ENCODE measurements at regions not wholly inside any gene's neighbourhood (a gene's known extent, or its start where the extent isn't known, plus 50 kb on each side); places are given as distances from the start of the nearest gene placed in this dataset.

DNA sequence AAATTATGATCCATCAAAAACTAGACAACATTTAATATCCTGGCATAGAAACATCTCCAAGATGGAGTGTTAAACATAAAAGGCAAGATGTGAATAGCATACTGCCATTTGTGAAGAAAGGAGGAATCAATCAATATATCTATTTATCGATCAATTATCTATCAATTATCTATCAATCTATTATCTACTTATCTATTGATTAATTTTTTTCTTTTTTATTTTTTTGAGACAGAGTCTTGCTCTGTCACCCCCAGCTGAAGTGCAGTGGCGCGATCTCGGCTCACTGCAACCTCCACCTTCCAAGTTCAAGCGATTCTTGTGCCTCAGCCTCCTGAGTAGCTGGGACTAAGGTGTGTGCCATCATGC lies 117.0 kb upstream of the RFLNA start:
- no CpG with 5 or more reads among the region's 5 CpGs for WGBS (ENCODE audit: insufficient coverage)
- Mint-ChIP-seq H3K27ac (no peak overlapping the region), H3K9me3 (no peaks in the 10 kb centered on the region), H3K27me3 (peaks cover 10 to 23% of the 10 kb centered on the region in 2 donors), H3K4me1 (no peaks in the 10 kb centered on the region), H3K4me3 (no peak overlapping the region), H3K36me3 (no peaks in the 10 kb centered on the region)
- H3K27ac ChIP-seq (ENCODE audit: low read length), result no peak overlapping the region
- H3K36me3 ChIP-seq (ENCODE audit: control insufficient read depth in 2 of 2, extremely low read depth in 1 of 2, insufficient read depth in 1 of 2, low read length in 1 of 2), result no peaks in the 10 kb centered on the region
- H3K4me3 ChIP-seq (ENCODE audit: control insufficient read depth in 1 of 2, extremely low read depth in 1 of 2, low read length in 1 of 2), result no peak overlapping the region
- H3K27me3 ChIP-seq (replicated peaks in 1 of 2; ENCODE audit: control insufficient read depth in 2 of 2, extremely low read depth in 1 of 2, insufficient read depth in 2 of 2, low read length in 1 of 2), result peaks cover 0 to 12% of the 10 kb centered on the region in 2 experiments
- no peaks in the 10 kb centered on the region for H3K4me1 ChIP-seq (ENCODE audit: control insufficient read depth in 1 of 2, extremely low read depth in 1 of 2, insufficient read depth in 2 of 2, low read length in 2 of 2)
- ChIA-PET CTCF (no interaction called here), POLR2A (no interaction called here)
- H3K9me3 ChIP-seq, result no peaks in the 10 kb centered on the region
- DNase-seq (no peak), ATAC-seq (replicated peaks in 1 of 4) (no peak)

DNA sequence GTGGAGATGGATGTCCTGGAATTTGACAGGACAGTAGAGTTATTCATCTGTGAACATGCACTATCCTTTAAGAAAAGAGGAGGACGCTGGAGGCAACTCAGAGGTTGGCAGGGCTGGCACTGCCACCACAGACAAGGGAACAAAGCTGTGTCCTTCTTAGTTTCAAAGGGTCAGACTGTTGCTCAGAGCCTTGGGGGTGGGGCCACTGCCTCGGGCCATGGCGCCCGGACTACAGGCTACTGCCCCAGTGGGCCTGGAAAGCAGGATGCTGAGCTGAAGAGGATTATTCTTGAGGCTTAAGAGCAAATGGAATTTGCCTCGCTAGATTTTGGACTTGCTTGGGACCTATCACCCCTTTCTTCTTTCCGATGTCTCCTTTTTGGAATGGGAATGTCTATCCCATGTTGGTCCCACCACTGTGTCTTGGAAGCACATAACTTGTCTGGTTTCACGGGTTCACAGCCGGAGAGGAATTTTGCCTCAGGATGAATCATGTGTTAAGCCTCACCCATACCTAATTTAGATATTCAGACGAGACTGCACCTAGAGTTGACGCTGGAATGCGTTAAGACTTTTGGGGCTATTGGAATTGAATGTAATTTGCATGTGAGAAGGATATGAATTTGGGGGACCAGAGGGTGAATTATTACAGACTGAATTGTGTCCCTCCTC lies 114.8 kb upstream of the RFLNA start:
- ChIA-PET CTCF (no interaction called here), POLR2A (no interaction called here)
- Histone ChIP-seq H3K36me3 (ENCODE audit: control insufficient read depth in 2 of 2, extremely low read depth in 1 of 2, insufficient read depth in 1 of 2, low read length in 1 of 2) (no peaks in the 10 kb centered on the region), H3K9me3 (no peaks in the 10 kb centered on the region), H3K4me1 (ENCODE audit: control insufficient read depth in 1 of 2, extremely low read depth in 1 of 2, insufficient read depth in 2 of 2, low read length in 2 of 2) (no peaks in the 10 kb centered on the region), H3K4me3 (ENCODE audit: control insufficient read depth in 1 of 2, extremely low read depth in 1 of 2, low read length in 1 of 2) (no peak overlapping the region), H3K27me3 (replicated peaks in 1 of 2; ENCODE audit: control insufficient read depth in 2 of 2, extremely low read depth in 1 of 2, insufficient read depth in 2 of 2, low read length in 1 of 2) (peaks cover 0 to 4% of the 10 kb centered on the region in 2 experiments), H3K27ac (ENCODE audit: low read length) (no peak overlapping the region)
- peaks cover 6 to 18% of the 10 kb centered on the region in 2 donors for H3K27me3 Mint-ChIP-seq
- 89% methylated on average over 6 of the region's 11 CpGs for WGBS (ENCODE audit: insufficient coverage)
- no peaks in the 10 kb centered on the region for H3K36me3 Mint-ChIP-seq
- H3K4me1 Mint-ChIP-seq, result no peaks in the 10 kb centered on the region
- DNase-seq, result no peak
- no peak for ATAC-seq (replicated peaks in 1 of 4)
- H3K9me3 Mint-ChIP-seq, result no peaks in the 10 kb centered on the region
- no peak overlapping the region for H3K27ac Mint-ChIP-seq
- H3K4me3 Mint-ChIP-seq, result no peak overlapping the region

DNA sequence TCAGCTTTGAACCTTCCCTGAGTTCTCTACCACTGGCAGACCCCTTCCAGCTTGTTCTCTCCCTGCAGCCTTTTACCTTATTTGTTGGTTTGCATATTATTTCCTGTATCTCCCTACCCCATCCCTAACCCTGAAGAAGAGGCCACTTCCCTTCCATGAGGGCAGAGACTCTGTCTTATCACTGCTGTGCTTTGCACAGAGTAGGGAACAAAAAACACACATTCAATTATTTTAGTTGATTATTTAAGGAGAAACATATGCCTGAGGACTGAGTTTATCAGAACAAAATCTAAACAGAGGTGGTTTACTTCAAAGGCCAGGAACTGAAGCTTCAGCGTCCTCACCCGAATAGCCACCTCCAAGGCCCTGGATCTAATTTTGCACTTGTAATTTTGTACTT lies 111.7 kb upstream of the RFLNA start:
- Histone ChIP-seq H3K27me3 (replicated peaks in 1 of 2; ENCODE audit: control insufficient read depth in 2 of 2, extremely low read depth in 1 of 2, insufficient read depth in 2 of 2, low read length in 1 of 2) (peaks cover 0 to 3% of the 10 kb centered on the region in 2 experiments), H3K4me3 (ENCODE audit: control insufficient read depth in 1 of 2, extremely low read depth in 1 of 2, low read length in 1 of 2) (no peak overlapping the region), H3K9me3 (no peaks in the 10 kb centered on the region), H3K36me3 (ENCODE audit: control insufficient read depth in 2 of 2, extremely low read depth in 1 of 2, insufficient read depth in 1 of 2, low read length in 1 of 2) (no peaks in the 10 kb centered on the region), H3K27ac (ENCODE audit: low read length) (no peak overlapping the region), H3K4me1 (ENCODE audit: control insufficient read depth in 1 of 2, extremely low read depth in 1 of 2, insufficient read depth in 2 of 2, low read length in 2 of 2) (no peaks in the 10 kb centered on the region)
- H3K4me1 Mint-ChIP-seq, result no peaks in the 10 kb centered on the region
- ChIA-PET CTCF (no interaction called here), POLR2A (no interaction called here)
- DNase-seq, result no peak
- no peak overlapping the region for H3K27ac Mint-ChIP-seq
- ATAC-seq (replicated peaks in 1 of 4), result no peak
- H3K4me3 Mint-ChIP-seq, result no peak overlapping the region
- no CpG with 5 or more reads among the region's 2 CpGs for WGBS (ENCODE audit: insufficient coverage)
- no peaks in the 10 kb centered on the region for H3K36me3 Mint-ChIP-seq
- H3K27me3 Mint-ChIP-seq, result peaks cover 4 to 5% of the 10 kb centered on the region in 2 donors
- no peaks in the 10 kb centered on the region for H3K9me3 Mint-ChIP-seq

DNA sequence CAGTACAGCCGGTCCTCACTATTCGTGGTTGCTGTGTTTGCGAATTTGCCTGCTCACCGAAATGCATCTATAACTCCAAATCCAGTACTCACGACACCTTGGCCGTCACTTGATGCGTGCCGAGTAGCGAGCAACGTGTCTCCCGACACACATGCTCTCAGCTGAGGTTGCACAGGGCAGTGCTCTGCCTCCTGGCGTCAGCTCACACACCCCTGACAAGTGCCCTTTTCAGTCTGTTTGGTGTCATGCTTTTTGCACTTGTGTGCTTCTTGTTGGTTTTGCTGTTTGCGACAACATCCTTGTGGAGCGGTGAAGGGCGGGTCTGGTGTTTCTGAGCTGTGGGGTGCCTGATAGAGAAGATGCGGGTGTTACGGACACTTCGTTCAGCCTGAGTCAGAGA lies 110.4 kb upstream of the RFLNA start:
- WGBS (ENCODE audit: insufficient coverage), result 95% methylated on average over 11 of the region's 18 CpGs
- Mint-ChIP-seq H3K27ac (no peak overlapping the region), H3K27me3 (peaks cover 0 to 3% of the 10 kb centered on the region in 2 donors), H3K9me3 (no peaks in the 10 kb centered on the region), H3K36me3 (no peaks in the 10 kb centered on the region), H3K4me1 (no peaks in the 10 kb centered on the region), H3K4me3 (no peak overlapping the region)
- ChIA-PET CTCF (no interaction called here), POLR2A (no interaction called here)
- Histone ChIP-seq H3K9me3 (no peaks in the 10 kb centered on the region), H3K4me3 (ENCODE audit: control insufficient read depth in 1 of 2, extremely low read depth in 1 of 2, low read length in 1 of 2) (no peak overlapping the region), H3K4me1 (ENCODE audit: control insufficient read depth in 1 of 2, extremely low read depth in 1 of 2, insufficient read depth in 2 of 2, low read length in 2 of 2) (no peaks in the 10 kb centered on the region), H3K36me3 (ENCODE audit: control insufficient read depth in 2 of 2, extremely low read depth in 1 of 2, insufficient read depth in 1 of 2, low read length in 1 of 2) (no peaks in the 10 kb centered on the region), H3K27ac (ENCODE audit: low read length) (no peak overlapping the region), H3K27me3 (replicated peaks in 1 of 2; ENCODE audit: control insufficient read depth in 2 of 2, extremely low read depth in 1 of 2, insufficient read depth in 2 of 2, low read length in 1 of 2) (peaks cover 0 to 7% of the 10 kb centered on the region in 2 experiments)
- DNase-seq (no peak), ATAC-seq (replicated peaks in 1 of 4) (no peak)

DNA sequence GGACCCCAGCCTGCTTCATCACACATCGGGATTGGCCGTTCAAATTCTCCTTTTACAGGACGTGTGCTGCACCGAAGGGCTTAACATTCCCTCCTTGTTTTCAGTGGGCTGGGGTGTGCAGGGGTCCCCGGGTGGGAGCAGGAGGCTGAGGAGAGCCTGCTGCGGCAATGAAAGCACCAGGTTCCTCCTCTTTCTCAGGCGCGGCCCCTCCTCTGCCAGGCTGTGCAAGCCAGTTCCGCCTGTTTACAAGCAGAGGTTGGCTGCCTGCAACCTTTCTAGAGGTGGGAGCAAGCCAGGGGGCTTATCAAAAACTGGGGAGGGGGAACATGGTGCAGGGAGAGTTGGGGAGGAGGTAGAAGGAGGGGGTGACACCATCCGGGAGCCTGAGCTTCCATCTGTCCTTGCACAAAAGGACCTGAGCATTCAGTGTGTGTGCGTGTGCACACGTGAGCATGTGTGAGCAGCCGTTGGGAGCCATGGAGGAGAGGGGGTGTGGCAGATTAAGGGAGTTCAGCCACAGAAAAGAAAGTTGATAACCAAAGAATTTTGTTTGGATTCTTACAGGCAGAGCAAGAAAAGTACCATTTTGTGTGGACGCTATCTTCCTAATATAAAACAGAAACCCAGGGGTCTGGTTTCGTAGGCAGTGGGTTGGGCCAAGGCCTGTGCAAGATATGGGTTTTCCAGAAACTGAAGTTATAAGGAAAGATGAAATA lies 108.8 kb upstream of the RFLNA start:
- H3K4me1 ChIP-seq (ENCODE audit: control insufficient read depth in 1 of 2, extremely low read depth in 1 of 2, insufficient read depth in 2 of 2, low read length in 2 of 2), result no peaks in the 10 kb centered on the region
- no peak overlapping the region for H3K4me3 ChIP-seq (ENCODE audit: control insufficient read depth in 1 of 2, extremely low read depth in 1 of 2, low read length in 1 of 2)
- POLR2A ChIA-PET, result no interaction called here
- Mint-ChIP-seq H3K4me1 (no peaks in the 10 kb centered on the region), H3K27ac (no peak overlapping the region), H3K27me3 (no peaks in the 10 kb centered on the region), H3K9me3 (no peaks in the 10 kb centered on the region), H3K36me3 (no peaks in the 10 kb centered on the region), H3K4me3 (no peak overlapping the region)
- no peak overlapping the region for H3K27ac ChIP-seq (ENCODE audit: low read length)
- H3K36me3 ChIP-seq (ENCODE audit: control insufficient read depth in 2 of 2, extremely low read depth in 1 of 2, insufficient read depth in 1 of 2, low read length in 1 of 2), result no peaks in the 10 kb centered on the region
- DNase-seq (no peak), ATAC-seq (replicated peaks in 1 of 4) (no peak)
- H3K27me3 ChIP-seq (replicated peaks in 1 of 2; ENCODE audit: control insufficient read depth in 2 of 2, extremely low read depth in 1 of 2, insufficient read depth in 2 of 2, low read length in 1 of 2), result peaks cover 0 to 11% of the 10 kb centered on the region in 2 experiments
- no peaks in the 10 kb centered on the region for H3K9me3 ChIP-seq
- CTCF ChIA-PET, result no interaction called here
- 76% methylated on average over 10 of the region's 15 CpGs for WGBS (ENCODE audit: insufficient coverage)

DNA sequence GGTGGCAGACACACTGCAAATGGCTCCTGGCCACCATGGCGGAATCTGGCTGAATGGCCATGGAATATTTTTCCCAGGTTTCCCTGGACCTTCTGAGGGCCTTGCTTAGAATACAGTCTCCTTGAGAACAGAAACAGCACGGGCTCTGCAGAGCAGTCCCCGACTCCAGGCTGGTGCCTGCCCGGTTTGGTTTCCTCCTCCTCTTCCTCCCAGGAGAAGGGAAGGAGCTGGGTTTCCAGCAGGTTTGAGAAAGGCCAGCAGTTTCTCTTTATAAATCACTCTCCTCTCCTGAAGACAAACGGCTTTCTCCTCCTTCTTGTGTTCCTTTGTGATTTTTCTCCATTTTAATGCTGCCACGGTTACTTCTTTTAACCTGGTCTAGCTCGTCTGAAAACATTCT lies 106.8 kb upstream of the RFLNA start:
- no peaks in the 10 kb centered on the region for H3K36me3 Mint-ChIP-seq
- no peaks in the 10 kb centered on the region for H3K9me3 ChIP-seq
- H3K27ac Mint-ChIP-seq, result no peak overlapping the region
- ATAC-seq (replicated peaks in 1 of 4), result no peak
- 88% methylated on average over 1 of the region's 7 CpGs for WGBS (ENCODE audit: insufficient coverage)
- ChIA-PET CTCF (no interaction called here), POLR2A (no interaction called here)
- H3K4me3 Mint-ChIP-seq, result no peak overlapping the region
- H3K27ac ChIP-seq (ENCODE audit: low read length), result no peak overlapping the region
- no peak for DNase-seq
- no peak overlapping the region for H3K4me3 ChIP-seq (ENCODE audit: control insufficient read depth in 1 of 2, extremely low read depth in 1 of 2, low read length in 1 of 2)
- peaks cover 0 to 2% of the 10 kb centered on the region in 2 donors for H3K27me3 Mint-ChIP-seq
- peaks cover 0 to 14% of the 10 kb centered on the region in 2 experiments for H3K27me3 ChIP-seq (replicated peaks in 1 of 2; ENCODE audit: control insufficient read depth in 2 of 2, extremely low read depth in 1 of 2, insufficient read depth in 2 of 2, low read length in 1 of 2)
- H3K36me3 ChIP-seq (ENCODE audit: control insufficient read depth in 2 of 2, extremely low read depth in 1 of 2, insufficient read depth in 1 of 2, low read length in 1 of 2), result no peaks in the 10 kb centered on the region
- H3K9me3 Mint-ChIP-seq, result no peaks in the 10 kb centered on the region
- no peaks in the 10 kb centered on the region for H3K4me1 ChIP-seq (ENCODE audit: control insufficient read depth in 1 of 2, extremely low read depth in 1 of 2, insufficient read depth in 2 of 2, low read length in 2 of 2)
- no peaks in the 10 kb centered on the region for H3K4me1 Mint-ChIP-seq

Measured in T-cell (primary cell).